ENCODE measurements at regions not wholly inside any gene's neighbourhood (a gene's known extent, or its start where the extent isn't known, plus 50 kb on each side); places are given as distances from the start of the nearest gene placed in this dataset.

DNA sequence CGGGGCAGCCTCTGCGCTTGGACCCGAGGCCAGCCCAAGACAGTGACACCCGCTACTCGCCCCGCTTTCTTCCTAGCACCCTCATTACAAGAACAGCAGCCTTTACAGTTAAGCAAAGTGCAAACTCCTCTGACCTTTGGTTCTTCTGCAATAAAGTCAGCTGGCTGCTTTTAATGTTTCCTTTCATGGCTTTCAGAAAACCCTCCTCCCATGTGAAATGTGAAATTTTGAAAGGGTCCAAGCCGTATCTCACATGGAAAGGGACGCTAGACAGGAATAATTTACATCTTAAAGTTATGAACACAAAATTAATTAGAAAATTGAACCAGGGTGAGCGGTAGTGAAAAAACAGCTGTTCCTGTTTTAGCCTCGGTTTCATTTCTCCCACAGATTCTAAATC is 520.1 kb upstream of the FRG1 start:
- POLR2A ChIA-PET, result no interaction called here
- 79% methylated on average over 7 of the region's 10 CpGs for WGBS (ENCODE audit: insufficient coverage)
- no peaks in the 10 kb centered on the region for H3K4me1 ChIP-seq (ENCODE audit: control insufficient read depth in 1 of 2, extremely low read depth in 1 of 2, insufficient read depth in 2 of 2, low read length in 2 of 2)

DNA sequence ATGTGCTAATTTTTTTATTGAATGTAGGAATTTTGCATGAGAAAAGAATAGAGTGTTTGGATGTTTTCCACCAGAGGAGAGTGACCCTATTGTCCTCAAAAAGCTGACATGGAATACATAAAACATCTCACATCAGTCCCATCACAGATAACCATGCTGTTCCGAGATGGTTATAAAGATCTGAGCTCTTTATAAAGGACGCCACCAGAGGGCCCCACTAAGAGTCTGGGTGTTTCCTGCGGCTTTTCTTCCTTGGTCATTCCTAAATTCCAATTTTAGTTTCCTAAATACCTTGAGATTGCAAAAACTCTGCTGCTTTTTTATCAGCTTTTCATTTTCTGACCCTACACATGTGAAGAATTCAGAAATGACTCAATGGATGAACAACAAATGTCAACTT is 504.5 kb upstream of the FRG1 start:
- H3K36me3 Mint-ChIP-seq, result no peaks in the 10 kb centered on the region
- WGBS (ENCODE audit: insufficient coverage), result 75% methylated on average over 3 of the region's 3 CpGs
- no peaks in the 10 kb centered on the region for H3K4me1 Mint-ChIP-seq
- Histone ChIP-seq H3K9me3 (no peaks in the 10 kb centered on the region), H3K4me1 (ENCODE audit: control insufficient read depth in 1 of 2, extremely low read depth in 1 of 2, insufficient read depth in 2 of 2, low read length in 2 of 2) (no peaks in the 10 kb centered on the region), H3K27me3 (replicated peaks in 1 of 2; ENCODE audit: control insufficient read depth in 2 of 2, extremely low read depth in 1 of 2, insufficient read depth in 2 of 2, low read length in 1 of 2) (no peaks in the 10 kb centered on the region), H3K27ac (ENCODE audit: low read length) (no peak overlapping the region), H3K4me3 (ENCODE audit: control insufficient read depth in 1 of 2, extremely low read depth in 1 of 2, low read length in 1 of 2) (no peak overlapping the region), H3K36me3 (ENCODE audit: control insufficient read depth in 2 of 2, extremely low read depth in 1 of 2, insufficient read depth in 1 of 2, low read length in 1 of 2) (no peaks in the 10 kb centered on the region)
- CTCF ChIA-PET, result no interaction called here
- ATAC-seq (replicated peaks in 1 of 4), result no peak
- H3K4me3 Mint-ChIP-seq, result no peak overlapping the region
- peaks cover 11 to 18% (median 16%) of the 10 kb centered on the region in 3 donors for H3K9me3 Mint-ChIP-seq
- H3K27me3 Mint-ChIP-seq, result no peaks in the 10 kb centered on the region
- H3K27ac Mint-ChIP-seq, result no peak overlapping the region
- DNase-seq, result no peak
- POLR2A ChIA-PET, result no interaction called here

More for the DNA sequence above, 520.1 kb upstream of the FRG1 start:
- Histone ChIP-seq H3K4me3 (ENCODE audit: control insufficient read depth in 1 of 2, extremely low read depth in 1 of 2, low read length in 1 of 2) (no peak overlapping the region), H3K27me3 (replicated peaks in 1 of 2; ENCODE audit: control insufficient read depth in 2 of 2, extremely low read depth in 1 of 2, insufficient read depth in 2 of 2, low read length in 1 of 2) (no peaks in the 10 kb centered on the region), H3K36me3 (ENCODE audit: control insufficient read depth in 2 of 2, extremely low read depth in 1 of 2, insufficient read depth in 1 of 2, low read length in 1 of 2) (no peaks in the 10 kb centered on the region), H3K27ac (ENCODE audit: low read length) (no peak overlapping the region), H3K9me3 (no peaks in the 10 kb centered on the region)
- Mint-ChIP-seq H3K4me1 (no peaks in the 10 kb centered on the region), H3K9me3 (peaks cover 4 to 18% (median 9%) of the 10 kb centered on the region in 3 donors), H3K27me3 (no peaks in the 10 kb centered on the region), H3K36me3 (no peaks in the 10 kb centered on the region), H3K27ac (no peak overlapping the region), H3K4me3 (no peak overlapping the region)
- DNase-seq (no peak), ATAC-seq (replicated peaks in 1 of 4) (no peak)
- CTCF ChIA-PET, result no interaction called here

DNA sequence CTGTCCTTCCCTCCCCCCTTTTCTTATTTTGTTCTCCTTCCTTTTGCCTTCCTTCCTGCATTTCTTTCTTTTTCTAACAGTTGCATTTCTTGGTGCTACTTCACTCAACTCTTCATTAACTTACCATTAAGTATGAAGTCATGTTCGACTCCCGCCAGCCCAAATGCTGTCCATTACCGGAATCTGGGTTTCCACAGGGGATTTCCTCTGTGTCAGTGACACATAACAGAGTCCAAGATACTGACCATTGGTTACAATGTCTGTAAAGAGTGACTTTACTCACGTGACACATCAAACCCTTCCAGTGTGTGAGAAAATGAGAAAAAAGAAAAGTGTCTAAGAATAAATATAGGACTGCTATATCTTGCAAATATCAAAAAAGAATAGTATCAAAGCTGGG is 500.0 kb upstream of the FRG1 start:
- WGBS (ENCODE audit: insufficient coverage), result 100% methylated on average over 2 of the region's 4 CpGs
- H3K36me3 Mint-ChIP-seq, result no peaks in the 10 kb centered on the region
- ChIA-PET POLR2A (no interaction called here), CTCF (no interaction called here)
- Histone ChIP-seq H3K9me3 (no peaks in the 10 kb centered on the region), H3K4me3 (ENCODE audit: control insufficient read depth in 1 of 2, extremely low read depth in 1 of 2, low read length in 1 of 2) (no peak overlapping the region), H3K36me3 (ENCODE audit: control insufficient read depth in 2 of 2, extremely low read depth in 1 of 2, insufficient read depth in 1 of 2, low read length in 1 of 2) (no peaks in the 10 kb centered on the region), H3K27me3 (replicated peaks in 1 of 2; ENCODE audit: control insufficient read depth in 2 of 2, extremely low read depth in 1 of 2, insufficient read depth in 2 of 2, low read length in 1 of 2) (no peaks in the 10 kb centered on the region), H3K4me1 (ENCODE audit: control insufficient read depth in 1 of 2, extremely low read depth in 1 of 2, insufficient read depth in 2 of 2, low read length in 2 of 2) (no peaks in the 10 kb centered on the region), H3K27ac (ENCODE audit: low read length) (no peak overlapping the region)
- H3K9me3 Mint-ChIP-seq, result peaks cover 6 to 13% (median 11%) of the 10 kb centered on the region in 3 donors
- no peaks in the 10 kb centered on the region for H3K27me3 Mint-ChIP-seq
- ATAC-seq (replicated peaks in 1 of 4) (no peak), DNase-seq (no peak)
- H3K27ac Mint-ChIP-seq, result no peak overlapping the region
- no peak overlapping the region for H3K4me3 Mint-ChIP-seq
- H3K4me1 Mint-ChIP-seq, result no peaks in the 10 kb centered on the region

DNA sequence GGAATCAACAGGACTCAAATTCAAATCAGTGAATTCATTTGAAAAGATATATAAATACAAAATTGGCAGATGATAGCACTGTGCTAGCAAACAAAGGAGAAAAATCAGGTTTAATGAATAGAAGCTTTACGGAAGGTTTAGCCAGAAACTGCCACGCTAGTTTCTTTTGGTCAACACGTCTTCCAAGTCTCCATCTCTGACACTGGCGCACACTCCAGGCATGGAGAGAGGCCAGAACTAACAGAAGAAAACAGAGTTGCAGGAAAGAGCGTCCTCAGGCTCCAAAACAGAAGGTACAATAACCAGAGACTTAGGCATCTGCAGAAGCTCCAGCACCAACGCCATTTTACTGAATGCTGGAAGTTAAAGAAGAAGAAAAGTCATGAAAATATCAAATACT is 497.3 kb upstream of the FRG1 start:
- CTCF ChIA-PET, result no interaction called here

GRCh38 chr4:189445613-189446012 is 495.1 kb upstream of the FRG1 start:
- no peak overlapping the region for H3K27ac Mint-ChIP-seq
- DNase-seq (no peak), ATAC-seq (replicated peaks in 1 of 4) (no peak)
- no peaks in the 10 kb centered on the region for H3K4me1 ChIP-seq (ENCODE audit: control insufficient read depth in 1 of 2, extremely low read depth in 1 of 2, insufficient read depth in 2 of 2, low read length in 2 of 2)
- H3K4me3 ChIP-seq (ENCODE audit: control insufficient read depth in 1 of 2, extremely low read depth in 1 of 2, low read length in 1 of 2), result no peak overlapping the region
- no peak overlapping the region for H3K4me3 Mint-ChIP-seq
- no peaks in the 10 kb centered on the region for H3K27me3 Mint-ChIP-seq
- no peaks in the 10 kb centered on the region for H3K27me3 ChIP-seq (replicated peaks in 1 of 2; ENCODE audit: control insufficient read depth in 2 of 2, extremely low read depth in 1 of 2, insufficient read depth in 2 of 2, low read length in 1 of 2)
- CTCF ChIA-PET, result interaction anchor here in 1 of 2 donors (0.6 kb wide), 1 partner anchor 19 kb away, joined by 3 read pairs; no protein-coding TSS in a partner anchor
- POLR2A ChIA-PET, result no interaction called here
- no peaks in the 10 kb centered on the region for H3K36me3 Mint-ChIP-seq
- H3K9me3 Mint-ChIP-seq, result peaks cover 8 to 23% (median 11%) of the 10 kb centered on the region in 3 donors
- H3K36me3 ChIP-seq (ENCODE audit: control insufficient read depth in 2 of 2, extremely low read depth in 1 of 2, insufficient read depth in 1 of 2, low read length in 1 of 2), result no peaks in the 10 kb centered on the region
- no peak overlapping the region for H3K27ac ChIP-seq (ENCODE audit: low read length)
- H3K9me3 ChIP-seq, result no peaks in the 10 kb centered on the region
- no peaks in the 10 kb centered on the region for H3K4me1 Mint-ChIP-seq

More for the DNA sequence above, 497.3 kb upstream of the FRG1 start:
- Histone ChIP-seq H3K9me3 (no peaks in the 10 kb centered on the region), H3K36me3 (ENCODE audit: control insufficient read depth in 2 of 2, extremely low read depth in 1 of 2, insufficient read depth in 1 of 2, low read length in 1 of 2) (no peaks in the 10 kb centered on the region), H3K27me3 (replicated peaks in 1 of 2; ENCODE audit: control insufficient read depth in 2 of 2, extremely low read depth in 1 of 2, insufficient read depth in 2 of 2, low read length in 1 of 2) (no peaks in the 10 kb centered on the region), H3K27ac (ENCODE audit: low read length) (no peak overlapping the region), H3K4me1 (ENCODE audit: control insufficient read depth in 1 of 2, extremely low read depth in 1 of 2, insufficient read depth in 2 of 2, low read length in 2 of 2) (no peaks in the 10 kb centered on the region), H3K4me3 (ENCODE audit: control insufficient read depth in 1 of 2, extremely low read depth in 1 of 2, low read length in 1 of 2) (no peak overlapping the region)
- DNase-seq (no peak), ATAC-seq (replicated peaks in 1 of 4) (no peak)
- Mint-ChIP-seq H3K9me3 (peaks cover 2 to 13% (median 6%) of the 10 kb centered on the region in 3 donors), H3K27me3 (no peaks in the 10 kb centered on the region), H3K36me3 (no peaks in the 10 kb centered on the region), H3K4me3 (no peak overlapping the region), H3K4me1 (no peaks in the 10 kb centered on the region), H3K27ac (no peak overlapping the region)
- WGBS (ENCODE audit: insufficient coverage), result 100% methylated on average over 1 of the region's 6 CpGs
- POLR2A ChIA-PET, result no interaction called here

- H3K27ac Mint-ChIP-seq, result no peak overlapping the region
- Histone ChIP-seq H3K4me1 (ENCODE audit: control insufficient read depth in 1 of 2, extremely low read depth in 1 of 2, insufficient read depth in 2 of 2, low read length in 2 of 2) (no peaks in the 10 kb centered on the region), H3K36me3 (ENCODE audit: control insufficient read depth in 2 of 2, extremely low read depth in 1 of 2, insufficient read depth in 1 of 2, low read length in 1 of 2) (no peaks in the 10 kb centered on the region), H3K9me3 (no peaks in the 10 kb centered on the region), H3K4me3 (ENCODE audit: control insufficient read depth in 1 of 2, extremely low read depth in 1 of 2, low read length in 1 of 2) (no peak overlapping the region), H3K27ac (ENCODE audit: low read length) (no peak overlapping the region), H3K27me3 (replicated peaks in 1 of 2; ENCODE audit: control insufficient read depth in 2 of 2, extremely low read depth in 1 of 2, insufficient read depth in 2 of 2, low read length in 1 of 2) (no peaks in the 10 kb centered on the region)
- WGBS (ENCODE audit: insufficient coverage), result 95% methylated on average over 10 of the region's 12 CpGs
- no peaks in the 10 kb centered on the region for H3K27me3 Mint-ChIP-seq
- no peak for DNase-seq
- no peaks in the 10 kb centered on the region for H3K36me3 Mint-ChIP-seq
- H3K4me3 Mint-ChIP-seq, result no peak overlapping the region
- ChIA-PET POLR2A (no interaction called here), CTCF (interaction anchor here in 1 of 2 donors (0.7 kb wide), 1 partner anchor 18 kb away, joined by 3 read pairs; no protein-coding TSS in a partner anchor)
- H3K4me1 Mint-ChIP-seq, result no peaks in the 10 kb centered on the region
- no peak for ATAC-seq (replicated peaks in 1 of 4)
- peaks cover 10 to 20% (median 14%) of the 10 kb centered on the region in 3 donors for H3K9me3 Mint-ChIP-seq
These were observed 476.9 kb upstream of the FRG1 start for GRCh38 chr4:189463734-189464133.

DNA sequence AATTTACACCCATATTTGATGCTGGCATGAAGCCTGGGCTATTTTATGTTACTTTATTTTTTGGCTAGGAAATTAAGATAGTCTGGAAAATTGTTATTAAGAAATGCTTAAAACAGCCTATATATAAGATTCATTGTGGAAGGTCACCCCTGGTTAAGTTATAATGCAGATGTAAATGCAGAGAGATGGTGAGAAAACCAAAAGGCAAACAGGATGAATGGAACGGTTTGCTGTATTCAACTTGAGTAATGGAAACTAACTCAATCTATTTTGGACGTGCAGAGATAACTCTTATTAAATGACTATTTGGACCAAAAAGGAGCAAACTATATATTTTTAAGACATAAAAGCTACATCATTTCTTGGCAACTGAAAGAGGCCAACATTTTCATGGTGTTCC is 446.3 kb upstream of the FRG1 start:
- no CpG with 5 or more reads among the region's 2 CpGs for WGBS (ENCODE audit: insufficient coverage)
- CTCF ChIA-PET, result no interaction called here
- ATAC-seq (replicated peaks in 1 of 4), result no peak
- Mint-ChIP-seq H3K36me3 (no peaks in the 10 kb centered on the region), H3K9me3 (peaks cover 7 to 17% (median 7%) of the 10 kb centered on the region in 3 donors), H3K27ac (no peak overlapping the region), H3K4me3 (no peak overlapping the region), H3K4me1 (no peaks in the 10 kb centered on the region), H3K27me3 (no peaks in the 10 kb centered on the region)
- Histone ChIP-seq H3K4me3 (ENCODE audit: control insufficient read depth in 1 of 2, extremely low read depth in 1 of 2, low read length in 1 of 2) (no peak overlapping the region), H3K4me1 (ENCODE audit: control insufficient read depth in 1 of 2, extremely low read depth in 1 of 2, insufficient read depth in 2 of 2, low read length in 2 of 2) (no peaks in the 10 kb centered on the region), H3K27me3 (replicated peaks in 1 of 2; ENCODE audit: control insufficient read depth in 2 of 2, extremely low read depth in 1 of 2, insufficient read depth in 2 of 2, low read length in 1 of 2) (no peaks in the 10 kb centered on the region), H3K36me3 (ENCODE audit: control insufficient read depth in 2 of 2, extremely low read depth in 1 of 2, insufficient read depth in 1 of 2, low read length in 1 of 2) (no peaks in the 10 kb centered on the region), H3K9me3 (no peaks in the 10 kb centered on the region), H3K27ac (ENCODE audit: low read length) (no peak overlapping the region)
- POLR2A ChIA-PET, result no interaction called here
- DNase-seq, result no peak

Measured in T-cell (primary cell).